Breast epithelium (tissue), 3 donors: ENCODE measurements at regions not wholly inside any gene's neighbourhood (a gene's known extent, or its start where the extent isn't known, plus 50 kb on each side); places are given as distances from the start of the nearest gene placed in this dataset.

ENCODE experiments used
- CTCF ChIP-seq, 3 donors: fragments of 450-650 bp; IDR thresholded peaks; one replicate each; pipeline ENCODE4 v1.5.1; 2016 to 2017; ENCODE audit warnings: antibody characterized with exemption in 3 of 3, mild to moderate bottlenecking in 3 of 3, moderate library complexity in 3 of 3
- POLR2A ChIP-seq: fragments of 450-650 bp; IDR thresholded peaks from one replicate; pipeline ENCODE4 v1.6.1; 2016; ENCODE audit warnings: antibody characterized with exemption, mild to moderate bottlenecking, moderate library complexity

DNA sequence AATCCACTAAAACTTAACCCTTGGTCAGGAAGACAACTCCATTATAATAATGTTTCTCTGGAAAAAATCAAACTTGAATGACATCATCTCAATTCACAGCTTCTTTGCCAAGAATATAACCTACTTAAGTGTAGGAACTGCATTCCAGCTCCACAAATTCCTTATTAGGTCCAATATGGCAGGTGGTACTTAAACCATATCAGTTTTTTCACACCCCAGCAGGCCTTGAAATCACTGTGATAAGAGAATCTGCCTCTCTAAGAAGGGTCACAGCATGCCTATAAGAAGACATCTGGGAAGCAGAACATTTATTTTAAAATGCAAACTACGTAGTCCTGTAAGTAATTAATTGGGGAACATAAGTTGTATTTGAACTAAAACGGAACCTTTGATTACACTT lies 687.8 kb downstream of the DIAPH3 start:
- no peak for TF ChIP-seq CTCF (IDR thresholded peaks at IDR 0.05)
- TF ChIP-seq POLR2A, result no peak
